Right cardiac atrium (tissue), 5 donors: ENCODE measurements at regions not wholly inside any gene's neighbourhood (a gene's known extent, or its start where the extent isn't known, plus 50 kb on each side); places are given as distances from the start of the nearest gene placed in this dataset.

Experiments
- ATAC-seq, 2 donors: fragments of 200-7000 bp; cut with Tn5 transposase; one replicate each; pipeline versions ENCODE4 v1.8.0 to v1.9.1; 2020; ENCODE audit warnings: moderate library complexity in 2 of 2, mild to moderate bottlenecking in 1 of 2
- DNase-seq, 3 donors: peaks; one replicate each; pipeline ENCODE4 v3.0.0-alpha.2; 2020
- H3K27ac ChIP-seq: one replicate; pipeline ENCODE4 v1.5.1; 2013; ENCODE audit warnings: mild to moderate bottlenecking, low read length, control low read depth, moderate library complexity
- H3K27me3 ChIP-seq: one replicate; pipeline ENCODE4 v1.6.1; 2013; ENCODE audit not compliant: control insufficient read depth, insufficient read depth
- H3K4me1 ChIP-seq: one replicate; pipeline ENCODE4 v1.6.1; 2013; ENCODE audit warnings: low read length; ENCODE audit not compliant: control insufficient read depth, insufficient read depth
- H3K4me3 ChIP-seq: one replicate; pipeline ENCODE4 v1.5.1; 2013; ENCODE audit warnings: low read length, control low read depth
- H3K9me3 ChIP-seq: one replicate; pipeline ENCODE4 v1.6.1; 2013; ENCODE audit warnings: low read length; ENCODE audit not compliant: control insufficient read depth
- WGBS: extraction: QIAGEN DNeasy Blood & Tissue Kit; methylation state at CpG from one replicate; pipeline ENCODE4 v1.1.7; 2013; 5-methylcytosine and 5-hydroxymethylcytosine counted together
- intact Hi-C, 4 donors: fragments of 100-400 bp; cut with DNase I; formaldehyde crosslinking; loops; one replicate each; pipeline versions ENCODE4 v1.11.0 to v1.14.0; 2022 to 2023
- donor health status: healthy with polysubstance abuse.
- donor health status: DM: no; HTN: yes; CAD: no.
- donor health status: DM: no; HTN: no; CAD: no.
- donor health status: DM: no; HTN: yes; CAD: no; lungs with severe emphysema.
- donor health status: DM: yes; HTN: yes; CAD: no.

- H3K4me1 ChIP-seq, result peaks cover under 1% of the 10 kb centered on the region
- no peak for DNase-seq
- H3K9me3 ChIP-seq, result no peaks in the 10 kb centered on the region
- no peak for ATAC-seq
- H3K27ac ChIP-seq, result no peak overlapping the region
- 57% methylated on average over 7 of the region's 7 CpGs for WGBS
- H3K27me3 ChIP-seq, result no peaks in the 10 kb centered on the region
- no peak overlapping the region for H3K4me3 ChIP-seq
- intact Hi-C loops, result no loop called here
Measured at GRCh38 chr2:119068154-119068725, 90.3 kb downstream of the C1QL2 start.

- H3K9me3 ChIP-seq, result no peaks in the 10 kb centered on the region
- WGBS, result 86% methylated on average over 2 of the region's 2 CpGs
- intact Hi-C loops, result no loop called here
- no peak for DNase-seq
- H3K27me3 ChIP-seq, result no peaks in the 10 kb centered on the region
- no peak for ATAC-seq
- H3K4me1 ChIP-seq, result peaks cover 2% of the 10 kb centered on the region
- H3K27ac ChIP-seq, result no peak overlapping the region
- H3K4me3 ChIP-seq, result no peak overlapping the region
Measured at GRCh38 chr2:119066272-119066804, 92.2 kb downstream of the C1QL2 start.

- no peaks in the 10 kb centered on the region for H3K9me3 ChIP-seq
- intact Hi-C loops, result no loop called here
- ATAC-seq (no peak), DNase-seq (no peak)
- H3K27ac ChIP-seq, result no peak overlapping the region
- H3K27me3 ChIP-seq, result no peaks in the 10 kb centered on the region
- peaks cover 2% of the 10 kb centered on the region for H3K4me1 ChIP-seq
- no peak overlapping the region for H3K4me3 ChIP-seq
Measured at GRCh38 chr2:119065146-119065545, 93.4 kb downstream of the C1QL2 start.

GRCh38 chr2:119064567-119064966 is 94.0 kb downstream of the C1QL2 start:
- DNase-seq (no peak), ATAC-seq (no peak)
- no peaks in the 10 kb centered on the region for H3K27me3 ChIP-seq
- intact Hi-C loops, result no loop called here
- H3K9me3 ChIP-seq, result no peaks in the 10 kb centered on the region
- no peak overlapping the region for H3K4me3 ChIP-seq
- WGBS, result 65% methylated on average over 1 of the region's 1 CpG
- H3K4me1 ChIP-seq, result peaks cover 2% of the 10 kb centered on the region
- no peak overlapping the region for H3K27ac ChIP-seq

- 50% methylated on average over 3 of the region's 3 CpGs for WGBS
- Histone ChIP-seq H3K4me3 (no peak overlapping the region), H3K4me1 (peaks cover 2% of the 10 kb centered on the region), H3K9me3 (no peaks in the 10 kb centered on the region), H3K27ac (no peak overlapping the region), H3K27me3 (no peaks in the 10 kb centered on the region)
- DNase-seq (no peak), ATAC-seq (no peak)
- intact Hi-C loops, result no loop called here
Measured at GRCh38 chr2:119063177-119063576, 95.4 kb downstream of the C1QL2 start.

- Histone ChIP-seq H3K27ac (no peak overlapping the region), H3K9me3 (no peaks in the 10 kb centered on the region), H3K4me3 (no peak overlapping the region), H3K27me3 (no peaks in the 10 kb centered on the region), H3K4me1 (peaks cover 2% of the 10 kb centered on the region)
- intact Hi-C loops, result no loop called here
- no peak for ATAC-seq
- DNase-seq, result no peak
- WGBS, result 25% methylated on average over 3 of the region's 3 CpGs
Measured at GRCh38 chr2:119062652-119063051, 95.9 kb downstream of the C1QL2 start.

- Histone ChIP-seq H3K4me1 (peaks cover 2% of the 10 kb centered on the region), H3K9me3 (no peaks in the 10 kb centered on the region), H3K27me3 (no peaks in the 10 kb centered on the region), H3K4me3 (no peak overlapping the region), H3K27ac (no peak overlapping the region)
- intact Hi-C loops, result no loop called here
- ATAC-seq (no peak), DNase-seq (no peak)
- WGBS, result 33% methylated on average over 2 of the region's 2 CpGs
Measured at GRCh38 chr2:119062179-119062578, 96.4 kb downstream of the C1QL2 start.

GRCh38 chr2:119059940-119060339 is 98.6 kb downstream of the C1QL2 start:
- H3K4me3 ChIP-seq, result no peak overlapping the region
- peaks cover 2% of the 10 kb centered on the region for H3K9me3 ChIP-seq
- no peaks in the 10 kb centered on the region for H3K27me3 ChIP-seq
- no peak for ATAC-seq
- no peak overlapping the region for H3K27ac ChIP-seq
- no peak for DNase-seq
- peaks cover 2% of the 10 kb centered on the region for H3K4me1 ChIP-seq
- WGBS, result 77% methylated on average over 5 of the region's 5 CpGs
- intact Hi-C loops, result no loop called here

- DNase-seq, result no peak
- H3K27ac ChIP-seq, result no peak overlapping the region
- ATAC-seq, result no peak
- intact Hi-C loops, result no loop called here
- WGBS, result 54% methylated on average over 6 of the region's 6 CpGs
- peaks cover 2% of the 10 kb centered on the region for H3K9me3 ChIP-seq
- H3K4me1 ChIP-seq, result peaks cover 2% of the 10 kb centered on the region
- no peak overlapping the region for H3K4me3 ChIP-seq
- H3K27me3 ChIP-seq, result no peaks in the 10 kb centered on the region
Measured at GRCh38 chr2:119059287-119059686, 99.3 kb downstream of the C1QL2 start.

- peaks cover 2% of the 10 kb centered on the region for H3K4me1 ChIP-seq
- intact Hi-C loops, result no loop called here
- H3K27me3 ChIP-seq, result no peaks in the 10 kb centered on the region
- WGBS, result 82% methylated on average over 6 of the region's 6 CpGs
- no peak overlapping the region for H3K27ac ChIP-seq
- ATAC-seq, result no peak
- peaks cover 2% of the 10 kb centered on the region for H3K9me3 ChIP-seq
- no peak overlapping the region for H3K4me3 ChIP-seq
- DNase-seq, result no peak
Measured at GRCh38 chr2:119053700-119054436, 104.7 kb downstream of the C1QL2 start.

- H3K9me3 ChIP-seq, result peaks cover 2% of the 10 kb centered on the region
- H3K27ac ChIP-seq, result no peak overlapping the region
- 56% methylated on average over 2 of the region's 2 CpGs for WGBS
- no peak overlapping the region for H3K4me3 ChIP-seq
- intact Hi-C loops, result no loop called here
- ATAC-seq, result no peak
- H3K4me1 ChIP-seq, result peaks cover 2% of the 10 kb centered on the region
- DNase-seq, result no peak
- H3K27me3 ChIP-seq, result no peaks in the 10 kb centered on the region
Measured at GRCh38 chr2:119051263-119051662, 107.3 kb downstream of the C1QL2 start.
